AG09309 (cell line): ENCODE measurements at regions not wholly inside any gene's neighbourhood (a gene's known extent, or its start where the extent isn't known, plus 50 kb on each side); places are given as distances from the start of the nearest gene placed in this dataset.

Experiments used
- DNase-seq: peaks from one replicate; pipeline ENCODE4 v3.0.0-alpha.2; 2010; ENCODE audit warnings: low read depth
- H3K4me3 ChIP-seq: 2 replicates; pipeline ENCODE4 v1.5.1; 2011; ENCODE audit warnings: mild to moderate bottlenecking, low read depth, low read length, moderate library complexity; ENCODE audit not compliant: control insufficient read depth
- TF ChIP-seq, protein P1 (sequence below): IDR thresholded peaks from 2 replicates; pipeline ENCODE4 v1.5.1; 2011; ENCODE audit warnings: mild to moderate bottlenecking, low read depth, low read length, inconsistent platforms; ENCODE audit not compliant: insufficient read depth, control insufficient read depth; ENCODE audit errors: missing control alignments

DNA sequence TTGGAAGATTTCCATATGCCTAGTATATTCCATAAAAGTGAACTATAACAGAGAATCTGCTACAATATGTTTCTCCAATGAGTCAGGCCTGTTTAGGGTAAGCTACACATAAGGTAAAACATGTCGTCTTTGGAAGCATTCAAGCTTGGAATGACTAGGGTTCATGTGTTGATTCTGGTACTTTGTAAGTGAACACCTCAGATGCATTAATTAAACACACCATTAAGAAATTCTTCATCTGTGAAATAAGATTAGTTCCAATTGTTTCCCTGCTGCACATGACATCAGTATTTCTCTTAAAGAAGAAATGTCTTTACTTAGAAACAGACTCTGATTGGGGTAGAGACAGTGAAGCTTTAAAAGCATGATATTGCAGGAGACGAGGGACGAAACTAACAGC, 461.1 kb upstream of the NXPH2 start:
- TF ChIP-seq, protein P1, sequence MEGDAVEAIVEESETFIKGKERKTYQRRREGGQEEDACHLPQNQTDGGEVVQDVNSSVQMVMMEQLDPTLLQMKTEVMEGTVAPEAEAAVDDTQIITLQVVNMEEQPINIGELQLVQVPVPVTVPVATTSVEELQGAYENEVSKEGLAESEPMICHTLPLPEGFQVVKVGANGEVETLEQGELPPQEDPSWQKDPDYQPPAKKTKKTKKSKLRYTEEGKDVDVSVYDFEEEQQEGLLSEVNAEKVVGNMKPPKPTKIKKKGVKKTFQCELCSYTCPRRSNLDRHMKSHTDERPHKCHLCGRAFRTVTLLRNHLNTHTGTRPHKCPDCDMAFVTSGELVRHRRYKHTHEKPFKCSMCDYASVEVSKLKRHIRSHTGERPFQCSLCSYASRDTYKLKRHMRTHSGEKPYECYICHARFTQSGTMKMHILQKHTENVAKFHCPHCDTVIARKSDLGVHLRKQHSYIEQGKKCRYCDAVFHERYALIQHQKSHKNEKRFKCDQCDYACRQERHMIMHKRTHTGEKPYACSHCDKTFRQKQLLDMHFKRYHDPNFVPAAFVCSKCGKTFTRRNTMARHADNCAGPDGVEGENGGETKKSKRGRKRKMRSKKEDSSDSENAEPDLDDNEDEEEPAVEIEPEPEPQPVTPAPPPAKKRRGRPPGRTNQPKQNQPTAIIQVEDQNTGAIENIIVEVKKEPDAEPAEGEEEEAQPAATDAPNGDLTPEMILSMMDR = no peak
- DNase-seq = no peak
- no peak overlapping the region for H3K4me3 ChIP-seq

DNA sequence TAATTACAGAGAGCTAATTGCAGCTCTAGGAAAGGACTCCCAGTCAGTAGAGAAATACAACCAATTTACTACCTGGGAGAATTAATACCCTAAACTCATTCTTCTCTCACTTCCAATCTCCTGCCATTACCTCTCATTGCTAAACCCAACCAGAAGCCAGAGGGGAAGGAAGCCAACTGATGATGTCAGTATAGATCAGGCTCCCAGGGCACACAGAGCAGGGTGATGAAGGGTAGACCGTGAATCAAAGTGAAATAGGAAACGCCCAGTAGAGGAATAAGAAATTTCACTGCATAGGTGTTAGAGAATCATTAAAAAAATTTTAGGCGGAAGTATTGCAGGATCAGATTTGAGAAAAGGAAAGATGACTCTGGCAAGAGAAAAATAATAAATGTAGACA, 456.8 kb upstream of the NXPH2 start:
- no peak for DNase-seq
- no peak overlapping the region for H3K4me3 ChIP-seq
- TF ChIP-seq, protein P1 = no peak

DNA sequence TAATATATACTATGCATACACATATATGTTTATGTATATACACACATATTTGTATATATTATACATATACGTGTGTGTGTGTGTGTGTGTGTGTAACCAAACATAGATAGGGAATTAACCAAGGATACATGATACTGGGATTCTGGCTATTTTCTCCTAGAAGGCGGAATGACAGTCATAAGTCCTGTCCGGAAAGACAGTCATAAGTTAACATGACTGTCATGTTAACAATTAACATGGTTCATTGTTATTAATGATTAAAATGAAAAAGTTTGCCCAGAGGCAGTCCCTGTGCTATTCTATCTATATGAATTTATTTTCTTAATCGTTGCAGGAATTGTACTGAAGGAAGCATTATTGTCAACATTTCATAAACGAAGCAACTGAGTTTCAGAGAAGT, 450.7 kb upstream of the NXPH2 start:
- TF ChIP-seq, protein P1 = no peak
- DNase-seq = no peak
- H3K4me3 ChIP-seq = no peak overlapping the region

DNA sequence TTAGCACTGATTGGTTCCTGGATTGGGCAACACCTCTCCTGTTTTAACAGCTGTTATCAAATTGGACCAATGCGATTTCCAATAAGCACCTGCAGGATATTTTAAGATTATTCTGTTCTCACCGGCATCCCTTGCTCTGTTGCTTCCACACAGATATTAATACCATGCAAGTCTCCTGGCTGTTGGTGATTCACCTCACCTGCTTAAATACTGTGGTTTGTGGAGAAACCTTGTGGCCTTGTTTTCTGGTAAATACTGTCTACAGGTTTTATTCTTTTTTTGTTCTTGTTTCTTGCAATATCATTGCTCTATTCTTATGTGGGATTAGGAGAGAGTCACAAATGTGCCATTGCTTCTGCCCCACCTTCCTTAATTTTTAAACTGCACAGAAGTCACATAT, 448.1 kb upstream of the NXPH2 start:
- TF ChIP-seq, protein P1 = no peak
- DNase-seq = no peak

DNA sequence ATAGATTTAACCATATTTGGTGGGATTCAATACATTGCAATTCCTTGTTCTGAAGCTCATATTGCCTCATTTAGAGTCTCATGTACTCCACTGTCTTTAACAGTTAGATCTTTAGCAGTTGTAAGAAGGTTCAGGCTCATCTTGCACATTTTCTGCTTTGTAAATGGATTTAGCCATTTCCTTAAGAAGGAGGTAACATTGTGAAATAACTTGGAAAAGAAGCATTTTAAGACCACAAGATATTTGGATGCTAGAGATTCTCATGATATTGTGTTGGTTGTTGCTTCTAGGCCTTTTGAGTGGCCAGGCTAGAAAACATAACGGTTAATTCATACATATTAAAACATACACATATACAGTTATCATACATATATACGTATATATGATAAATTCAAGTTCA, 445.8 kb upstream of the NXPH2 start:
- TF ChIP-seq, protein P1 = no peak
- no peak for DNase-seq
- no peak overlapping the region for H3K4me3 ChIP-seq

More for the DNA sequence above, 448.1 kb upstream of the NXPH2 start:
- no peak overlapping the region for H3K4me3 ChIP-seq

DNA sequence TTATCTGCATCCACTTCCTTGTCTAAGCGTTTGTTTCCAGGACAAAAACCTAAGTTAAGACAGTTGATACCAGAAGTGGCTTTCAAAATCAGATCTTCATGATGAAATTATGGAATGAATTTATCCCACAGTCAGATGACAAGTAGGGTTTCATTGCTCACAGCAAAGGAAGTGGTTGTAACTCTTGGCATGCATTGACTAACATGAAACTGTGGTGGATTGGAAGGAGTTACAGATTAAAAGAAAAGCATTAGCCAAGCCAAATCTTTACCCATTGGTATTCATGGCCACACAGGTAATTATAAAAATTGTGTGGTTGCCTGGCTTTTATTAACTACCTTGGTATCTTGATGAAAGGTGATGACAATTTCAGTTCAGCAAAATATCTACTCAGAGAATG, 438.0 kb upstream of the NXPH2 start:
- TF ChIP-seq, protein P1 = no peak
- no peak overlapping the region for H3K4me3 ChIP-seq
- DNase-seq = no peak

DNA sequence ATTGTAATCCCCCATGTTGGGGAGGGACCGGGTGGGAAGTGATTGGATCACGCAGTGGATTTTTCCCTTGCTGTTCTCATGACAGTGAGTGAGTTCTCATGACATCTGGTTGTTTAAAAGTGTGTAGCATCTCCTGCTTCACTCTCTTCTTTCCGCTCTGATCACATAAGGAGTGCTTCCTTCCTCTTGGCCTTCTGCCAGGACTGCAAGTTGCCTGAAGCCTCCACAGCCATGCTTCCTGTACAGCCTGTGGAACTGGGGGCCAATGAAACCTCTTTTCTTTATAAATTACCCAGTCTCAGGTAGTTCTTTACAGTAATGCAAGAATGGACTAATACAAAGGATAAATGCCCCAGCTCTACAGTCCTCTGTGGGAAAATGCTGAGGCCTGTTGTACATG, 437.5 kb upstream of the NXPH2 start:
- TF ChIP-seq, protein P1 = no peak
- no peak for DNase-seq
- no peak overlapping the region for H3K4me3 ChIP-seq
